K562 (cell line): ENCODE measurements at regions not wholly inside any gene's neighbourhood (a gene's known extent, or its start where the extent isn't known, plus 50 kb on each side); places are given as distances from the start of the nearest gene placed in this dataset.

Source experiments
- ATAC-seq: fragments of 200-7000 bp; cut with Tn5 transposase; 3 replicates; pipeline ENCODE4 v1.9.1; 2020; ENCODE audit warnings: moderate library complexity
- BruUV-seq: library from RNA; stranded (reverse); fragments of 400-500 nt; replicated peaks from 2 replicates; lab custom pipeline; 2021; lab: Mats Ljungman, UMichigan
- CTCF ChIA-PET: fragments of 300-600 bp; formaldehyde crosslinking; extraction: SDS; loops from one replicate; lab custom pipeline; 2021; ENCODE audit warnings: low intra/inter-chr PET ratio; lab: Yijun Ruan, JAX
- POLR2A ChIA-PET: fragments of 300-600, 350-650 bp; sonication (Branson Sonifier 250); formaldehyde crosslinking; extraction: SDS; loops from one replicate; lab custom pipeline; 2021; ENCODE audit warnings: antibody characterized with exemption, inconsistent platforms; lab: Yijun Ruan, JAX
- DNase-seq, 4 experiments: peaks; one replicate each; pipeline versions ENCODE4 v3.0.0 to v3.0.0-alpha.2; 2011 to 2018; ENCODE audit warnings: low spot score in 3 of 4, mixed read lengths in 3 of 4; ENCODE audit errors: extremely low read depth in 1 of 4
- FAIRE-seq: peaks from 2 replicates; lab custom pipeline; 2011; peaks lifted over from hg19 to GRCh38; lab: Jason Lieb, UNC
- H2AFZ ChIP-seq: 2 replicates; pipeline ENCODE4 v1.6.0; 2011; ENCODE audit warnings: low read depth, low read length, control low read depth, inconsistent platforms
- H3K27ac ChIP-seq: fragments of 200-600 bp; 3 replicates; pipeline ENCODE4 v1.8.0; 2011; ENCODE audit warnings: low read depth, mild to moderate bottlenecking, control low read depth, inconsistent platforms, low read length, moderate library complexity, mixed read lengths; ENCODE audit errors: extremely low read depth
- H3K27me3 ChIP-seq, 2 experiments: fragments of 300-600 bp in 1 of 2; 2 replicates in 1 of 2; 3 replicates in 1 of 2; pipeline versions ENCODE4 v1.6.0 to v1.8.0; 2011; ENCODE audit warnings: inconsistent platforms in 2 of 2, low read length in 2 of 2, mild to moderate bottlenecking in 1 of 2, mixed read lengths in 1 of 2, moderate library complexity in 1 of 2; ENCODE audit not compliant: control insufficient read depth in 2 of 2, insufficient read depth in 2 of 2
- H3K36me3 ChIP-seq: fragments of 300-600 bp; 3 replicates; pipeline ENCODE4 v1.8.0; 2011; ENCODE audit warnings: mild to moderate bottlenecking, low read length, inconsistent platforms; ENCODE audit not compliant: control insufficient read depth, insufficient read depth
- H3K4me1 ChIP-seq, 2 experiments: fragments of 200-600 bp in 1 of 2; replicated peaks in 1 of 2; 2 replicates in 1 of 2; 3 replicates in 1 of 2; pipeline versions ENCODE4 v1.5.1 to v1.8.0; 2011; ENCODE audit warnings: inconsistent platforms in 2 of 2, low read length in 2 of 2, mild to moderate bottlenecking in 1 of 2, mixed read lengths in 1 of 2, moderate library complexity in 1 of 2; ENCODE audit not compliant: control insufficient read depth in 2 of 2, insufficient read depth in 2 of 2
- H3K4me2 ChIP-seq: 2 replicates; pipeline ENCODE4 v1.6.1; 2011; ENCODE audit warnings: low read length, control low read depth, inconsistent platforms, mixed read lengths; ENCODE audit not compliant: insufficient read depth
- H3K4me3 ChIP-seq: fragments of 200-600 bp; sonication (generic), shearing (Covaris generic); 2 replicates; pipeline ENCODE4 v1.5.1; 2016; ENCODE audit warnings: control low read depth, inconsistent platforms
- H3K79me2 ChIP-seq: fragments of 200-600 bp; 3 replicates; pipeline ENCODE4 v1.8.0; 2011; ENCODE audit warnings: low read length, inconsistent platforms; ENCODE audit not compliant: control insufficient read depth, insufficient read depth
- H3K9ac ChIP-seq, 2 experiments: 2 replicates each; pipeline versions ENCODE4 v1.6.0 to v1.6.1; 2011; ENCODE audit warnings: low read depth in 2 of 2, low read length in 2 of 2, control low read depth in 1 of 2, inconsistent platforms in 1 of 2, mild to moderate bottlenecking in 1 of 2, mixed read lengths in 1 of 2; ENCODE audit not compliant: insufficient read depth in 1 of 2
- H3K9me1 ChIP-seq: one replicate; pipeline ENCODE4 v1.6.0; 2011; ENCODE audit warnings: inconsistent platforms, mild to moderate bottlenecking, low read length, moderate library complexity; ENCODE audit not compliant: control insufficient read depth, insufficient read depth
- H3K9me3 ChIP-seq: replicated peaks from 2 replicates; pipeline ENCODE4 v1.5.1; 2011; ENCODE audit warnings: low read depth, low read length, inconsistent platforms; ENCODE audit not compliant: control insufficient read depth, insufficient read depth
- H4K20me1 ChIP-seq: replicated peaks from 2 replicates; pipeline ENCODE4 v1.6.1; 2011; ENCODE audit warnings: low read length, inconsistent platforms, mixed read lengths; ENCODE audit not compliant: control insufficient read depth, insufficient read depth
- BMI1 ChIP-seq: fragments of 150-350 bp; IDR thresholded peaks from 2 replicates; pipeline ENCODE4 v1.6.1; 2014; ENCODE audit warnings: low read length
- BRD4 ChIP-seq: fragments of 200-600 bp; sonication (generic); IDR thresholded peaks from 2 replicates; pipeline ENCODE4 v1.6.1; 2017; ENCODE audit warnings: inconsistent platforms
- CCNT2 ChIP-seq: IDR thresholded peaks from 2 replicates; pipeline ENCODE4 v1.6.1; 2011; ENCODE audit warnings: borderline replicate concordance, low read depth, mild to moderate bottlenecking, moderate library complexity, mixed read lengths, low read length; ENCODE audit not compliant: insufficient read length; ENCODE audit errors: extremely low read depth
- FOXA1 ChIP-seq: fragments of 450-650 bp; IDR thresholded peaks from 2 replicates; pipeline ENCODE4 v1.6.1; 2016; ENCODE audit warnings: mild to moderate bottlenecking, borderline replicate concordance
- KDM5B ChIP-seq: fragments of 200-600 bp; sonication (generic); IDR thresholded peaks from 2 replicates; pipeline ENCODE4 v1.6.1; 2012; ENCODE audit warnings: low read depth, mild to moderate bottlenecking, moderate library complexity, low read length, control low read depth, inconsistent platforms; ENCODE audit not compliant: insufficient replicate concordance
- PYGO2 ChIP-seq: fragments of 450-650 bp; IDR thresholded peaks from 2 replicates; pipeline ENCODE4 v1.6.1; 2016; ENCODE audit warnings: mild to moderate bottlenecking, missing genetic modification characterization, moderate library complexity, missing compliant biosample characterization
- SMARCA5 ChIP-seq: fragments of 450-650 bp; IDR thresholded peaks from 2 replicates; pipeline ENCODE4 v1.6.1; 2016
- ZNF407 ChIP-seq: fragments of 450-650 bp; IDR thresholded peaks from 2 replicates; pipeline ENCODE4 v1.6.1; 2016; ENCODE audit warnings: low read depth
- WGBS: fragments of 100-300 bp; shearing (Covaris generic); methylation state at CpG from one replicate; pipeline ENCODE4 v1.1.6; 2016; ENCODE audit warnings: low coverage, mixed read lengths; ENCODE audit not compliant: insufficient coverage; ENCODE audit errors: missing lambda C conversion rate; 5-methylcytosine and 5-hydroxymethylcytosine counted together
- in situ Hi-C: fragments of 300-500 bp; cut with MboI; formaldehyde crosslinking; loops from 4 replicates; pipeline ENCODE4 v1.15.0; 2018; ENCODE audit warnings: inconsistent platforms, mixed read lengths
- intact Hi-C: fragments of 100-400 bp; cut with micrococcal nuclease; formaldehyde crosslinking; loops from 2 replicates; pipeline ENCODE4 v1.14.2; 2022
- TF ChIP-seq, protein P1 (sequence below): fragments of 450-650 bp; formaldehyde crosslinking; IDR thresholded peaks from 2 replicates; pipeline ENCODE4 v1.4.0; 2020; ENCODE audit warnings: mild to moderate bottlenecking, moderate library complexity
- TF ChIP-seq, protein P2 (sequence below): fragments of 450-650 bp; IDR thresholded peaks from 2 replicates; pipeline ENCODE4 v1.6.1; 2018; ENCODE audit warnings: mild to moderate bottlenecking, low read depth; ENCODE audit not compliant: partially characterized antibody

DNA sequence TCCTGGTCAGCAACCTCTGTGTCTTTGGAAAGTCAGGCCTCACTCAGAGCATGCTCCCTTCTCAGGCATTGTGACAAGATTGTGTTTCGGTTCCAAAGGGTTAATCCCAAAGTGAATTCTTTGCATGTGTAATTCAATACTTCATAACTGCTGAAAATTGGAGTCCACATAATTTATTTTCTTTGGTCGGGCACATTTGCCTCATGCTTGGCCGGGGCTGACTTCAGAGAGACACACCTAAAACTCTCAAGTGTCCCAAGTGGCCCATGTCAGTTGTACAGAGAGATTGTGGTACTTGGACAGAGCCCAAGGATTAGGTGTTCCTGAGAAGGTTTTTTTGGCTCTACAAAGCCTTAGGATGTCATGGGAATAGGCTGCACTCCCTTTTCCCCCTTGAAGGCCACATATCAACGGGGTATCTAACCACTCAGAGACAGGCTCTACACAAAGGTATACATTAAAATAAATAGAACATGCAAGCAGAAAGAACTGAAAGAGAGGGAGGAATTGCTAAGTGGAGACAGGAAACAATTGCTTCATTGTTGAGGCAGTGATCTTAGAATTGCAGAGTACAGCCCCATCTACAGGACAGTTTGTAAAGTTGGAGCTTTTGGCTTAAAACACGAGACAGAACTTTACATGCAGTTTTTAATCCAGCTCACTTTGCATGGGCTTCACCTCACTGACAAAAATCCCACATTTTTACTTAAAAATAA is 1232.3 kb upstream of the ZEB2 start:
- intact Hi-C loops, result loop anchor here (1.0 to 10.0 kb wide), 5 partner anchors 59 to 1167 kb away; no protein-coding TSS in a partner anchor
- H3K9ac ChIP-seq, result peak overlapping the region; percentile 12 to 58; a peak in 3 of 4 replicates
- WGBS, result 12% methylated on average over 5 of the region's 5 CpGs
- TF ChIP-seq CCNT2, result no peak
- TF ChIP-seq SMARCA5, result 0 out of 2 replicates have a peak, but pooled peaks have one; percentile 8
- TF ChIP-seq ZNF407, result no peak
- no peak for TF ChIP-seq BMI1
- no peak for TF ChIP-seq KDM5B
- TF ChIP-seq, protein P1, sequence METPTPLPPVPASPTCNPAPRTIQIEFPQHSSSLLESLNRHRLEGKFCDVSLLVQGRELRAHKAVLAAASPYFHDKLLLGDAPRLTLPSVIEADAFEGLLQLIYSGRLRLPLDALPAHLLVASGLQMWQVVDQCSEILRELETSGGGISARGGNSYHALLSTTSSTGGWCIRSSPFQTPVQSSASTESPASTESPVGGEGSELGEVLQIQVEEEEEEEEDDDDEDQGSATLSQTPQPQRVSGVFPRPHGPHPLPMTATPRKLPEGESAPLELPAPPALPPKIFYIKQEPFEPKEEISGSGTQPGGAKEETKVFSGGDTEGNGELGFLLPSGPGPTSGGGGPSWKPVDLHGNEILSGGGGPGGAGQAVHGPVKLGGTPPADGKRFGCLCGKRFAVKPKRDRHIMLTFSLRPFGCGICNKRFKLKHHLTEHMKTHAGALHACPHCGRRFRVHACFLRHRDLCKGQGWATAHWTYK (CRISPR knock-in tag), result no peak
- TF ChIP-seq FOXA1, result no peak
- TF ChIP-seq, protein P2, sequence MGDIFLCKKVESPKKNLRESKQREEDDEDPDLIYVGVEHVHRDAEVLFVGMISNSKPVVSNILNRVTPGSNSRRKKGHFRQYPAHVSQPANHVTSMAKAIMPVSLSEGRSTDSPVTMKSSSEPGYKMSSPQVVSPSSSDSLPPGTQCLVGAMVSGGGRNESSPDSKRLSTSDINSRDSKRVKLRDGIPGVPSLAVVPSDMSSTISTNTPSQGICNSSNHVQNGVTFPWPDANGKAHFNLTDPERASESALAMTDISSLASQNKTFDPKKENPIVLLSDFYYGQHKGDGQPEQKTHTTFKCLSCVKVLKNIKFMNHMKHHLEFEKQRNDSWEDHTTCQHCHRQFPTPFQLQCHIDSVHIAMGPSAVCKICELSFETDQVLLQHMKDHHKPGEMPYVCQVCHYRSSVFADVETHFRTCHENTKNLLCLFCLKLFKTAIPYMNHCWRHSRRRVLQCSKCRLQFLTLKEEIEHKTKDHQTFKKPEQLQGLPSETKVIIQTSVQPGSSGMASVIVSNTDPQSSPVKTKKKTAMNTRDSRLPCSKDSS, result no peak
- TF ChIP-seq BRD4, result no peak
- no peak for TF ChIP-seq PYGO2 (tag)

More for the DNA sequence above, 1232.3 kb upstream of the ZEB2 start:
- no peaks in the 10 kb centered on the region for H3K9me3 ChIP-seq
- no peaks in the 10 kb centered on the region for H3K27me3 ChIP-seq
- H2AFZ ChIP-seq, result peak overlapping the region; percentile 98
- H3K4me1 ChIP-seq, result peaks cover 22 to 56% of the 10 kb centered on the region in 2 experiments
- H4K20me1 ChIP-seq, result no peaks in the 10 kb centered on the region
- no peaks in the 10 kb centered on the region for H3K79me2 ChIP-seq
- no peak overlapping the region for H3K4me3 ChIP-seq
- FAIRE-seq, result peak; percentile 77
- no peak overlapping the region; the same call in 1 of the 2 replicates for H3K4me2 ChIP-seq
- in situ Hi-C loops, result no loop called here
- CTCF ChIA-PET, result no interaction called here
- DNase-seq, result peak; percentile 34 to 83 (median 50)
- peak overlapping the region; percentile 68 for H3K27ac ChIP-seq
- BruUV-seq, result no TSS peak
- peak; percentile 81 for ATAC-seq
- H3K36me3 ChIP-seq, result no peaks in the 10 kb centered on the region
- H3K9me1 ChIP-seq, result no peaks in the 10 kb centered on the region
- POLR2A ChIA-PET, result interaction anchor here (0.6 kb wide), 2 partner anchors 430 to 541 kb away, joined by 3 read pairs; no protein-coding TSS in a partner anchor
